NCI-H2081 (cell line): ENCODE measurements at regions not wholly inside any gene's neighbourhood (a gene's known extent, or its start where the extent isn't known, plus 50 kb on each side); places are given as distances from the start of the nearest gene placed in this dataset.
"Not testable (repeated sequence)": the region's sequence is repeated elsewhere in the genome, so short reads cannot be mapped to it uniquely, and the experiment has no call there.

Experiments
- DNase-seq, 2 experiments: peaks; one replicate each; lab custom pipeline; 2025; lab: John Stamatoyannopoulos, UW

GRCh38 chr17:33901085-33901484 lies 354.0 kb upstream of the CCL2 start:
- no peak for DNase-seq

GRCh38 chr17:33902901-33903449 lies 352.1 kb upstream of the CCL2 start:
- no peak for DNase-seq

- no peak for DNase-seq
Observed at GRCh38 chr17:33904476-33904875, 350.6 kb upstream of the CCL2 start.

GRCh38 chr17:33905338-33905800 lies 349.7 kb upstream of the CCL2 start:
- DNase-seq, result no peak

- DNase-seq, result no peak
Observed at GRCh38 chr17:33908363-33909064, 346.6 kb upstream of the CCL2 start.

- no peak for DNase-seq
Observed at GRCh38 chr17:33910200-33910857, 344.8 kb upstream of the CCL2 start.

GRCh38 chr17:33914125-33914524 lies 341.0 kb upstream of the CCL2 start:
- no peak for DNase-seq

GRCh38 chr17:33922971-33923370 lies 332.1 kb upstream of the CCL2 start:
- DNase-seq, result no peak

- no peak for DNase-seq
Observed at GRCh38 chr17:33924104-33924503, 331.0 kb upstream of the CCL2 start.

- no peak for DNase-seq
Observed at GRCh38 chr17:33925649-33926048, 329.4 kb upstream of the CCL2 start.

GRCh38 chr17:33927732-33928133 lies 327.4 kb upstream of the CCL2 start:
- no peak for DNase-seq

- no peak for DNase-seq
Observed at GRCh38 chr17:33929181-33929724, 325.8 kb upstream of the CCL2 start.

- not testable (repeated sequence) for DNase-seq
Observed at GRCh38 chr17:33931148-33931814, 323.8 kb upstream of the CCL2 start.

GRCh38 chr17:33932996-33933395 lies 322.1 kb upstream of the CCL2 start:
- no peak for DNase-seq

GRCh38 chr17:33933576-33933975 lies 321.5 kb upstream of the CCL2 start:
- no peak for DNase-seq

GRCh38 chr17:33934696-33935095 lies 320.4 kb upstream of the CCL2 start:
- no peak for DNase-seq

- no peak for DNase-seq
Observed at GRCh38 chr17:33935822-33936221, 319.3 kb upstream of the CCL2 start.

- DNase-seq, result no peak
Observed at GRCh38 chr17:33936764-33937163, 318.3 kb upstream of the CCL2 start.

GRCh38 chr17:33939959-33940358 lies 315.1 kb upstream of the CCL2 start:
- DNase-seq, result no peak

- DNase-seq, result no peak
Observed at GRCh38 chr17:33940769-33941370, 314.2 kb upstream of the CCL2 start.

- no peak for DNase-seq
Observed at GRCh38 chr17:33941744-33942143, 313.3 kb upstream of the CCL2 start.

GRCh38 chr17:33942414-33942813 lies 312.7 kb upstream of the CCL2 start:
- DNase-seq, result no peak
